ENCODE measurements at regions not wholly inside any gene's neighbourhood (a gene's known extent, or its start where the extent isn't known, plus 50 kb on each side); places are given as distances from the start of the nearest gene placed in this dataset.

DNA sequence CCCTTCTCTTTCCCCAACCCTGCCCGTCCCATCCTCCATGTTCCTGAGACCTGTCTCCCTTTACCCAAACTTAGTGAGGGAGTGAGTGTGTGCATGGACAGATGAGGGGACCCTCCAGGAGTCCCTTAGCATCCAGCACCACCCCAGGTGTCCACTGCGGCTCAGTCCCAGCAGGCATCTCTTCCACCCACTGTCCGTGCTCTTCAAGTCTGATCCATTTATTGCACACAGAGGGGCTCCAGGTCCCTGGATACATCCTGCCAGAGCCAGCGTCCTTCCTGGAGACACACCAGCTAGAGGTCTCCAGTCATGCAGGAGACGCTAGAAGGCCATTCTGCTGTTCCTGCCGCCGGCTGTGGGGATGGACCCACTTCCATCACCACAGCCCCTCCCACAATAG is 239.2 kb downstream of the ADGRD1 start:
- DNase-seq (no peak), ATAC-seq (ENCODE audit: insufficient read depth, low FRiP score) (no peak)
- WGBS, 2 donors, result 72 to 84% methylated on average over 7 of the region's 7 CpGs

DNA sequence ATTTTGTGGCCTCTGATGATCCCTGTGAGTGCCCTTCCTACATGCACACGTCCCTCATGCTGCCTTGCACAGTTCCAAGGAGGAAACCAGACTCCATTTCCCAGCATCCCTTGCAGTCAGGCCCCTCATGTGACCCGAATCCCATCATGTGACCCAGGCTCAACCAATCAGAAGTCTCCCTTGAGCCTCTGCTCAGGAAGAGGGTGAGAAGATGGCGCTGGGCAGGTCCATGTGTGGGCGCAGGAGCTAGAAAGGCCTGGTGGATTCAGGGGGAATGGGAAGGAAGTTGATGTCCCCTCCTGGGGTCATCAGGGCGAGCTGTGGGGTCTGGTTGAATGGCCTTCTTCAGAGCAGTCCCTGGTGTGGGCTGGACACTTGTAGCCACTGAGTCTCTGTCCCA is 240.5 kb downstream of the ADGRD1 start:
- Histone ChIP-seq H3K27ac (ENCODE audit: low read depth in 1 of 2, low read length in 1 of 2) (no peak overlapping the region), H3K9ac (ENCODE audit: insufficient read depth in 1 of 2, low read length in 2 of 2) (no peak overlapping the region), H3K27me3 (ENCODE audit: control insufficient read depth in 3 of 3, insufficient read depth in 3 of 3, low read length in 2 of 3) (peaks cover 0 to 2% (median 0%) of the 10 kb centered on the region in 3 donors), H3K36me3 (ENCODE audit: control insufficient read depth in 4 of 4, insufficient read depth in 4 of 4, low read length in 4 of 4) (no peaks in the 10 kb centered on the region), H3K4me3 (no peak overlapping the region), H3K4me1 (ENCODE audit: control insufficient read depth in 5 of 5, insufficient read depth in 5 of 5, low read length in 5 of 5) (no peaks in the 10 kb centered on the region), H3K9me3 (ENCODE audit: control insufficient read depth in 4 of 4, insufficient read depth in 3 of 4, low read length in 3 of 4) (peaks cover 0 to 8% (median 0%) of the 10 kb centered on the region in 4 donors)
- DNase-seq (no peak), ATAC-seq (ENCODE audit: insufficient read depth, low FRiP score) (no peak)
- TF ChIP-seq, protein P1, sequence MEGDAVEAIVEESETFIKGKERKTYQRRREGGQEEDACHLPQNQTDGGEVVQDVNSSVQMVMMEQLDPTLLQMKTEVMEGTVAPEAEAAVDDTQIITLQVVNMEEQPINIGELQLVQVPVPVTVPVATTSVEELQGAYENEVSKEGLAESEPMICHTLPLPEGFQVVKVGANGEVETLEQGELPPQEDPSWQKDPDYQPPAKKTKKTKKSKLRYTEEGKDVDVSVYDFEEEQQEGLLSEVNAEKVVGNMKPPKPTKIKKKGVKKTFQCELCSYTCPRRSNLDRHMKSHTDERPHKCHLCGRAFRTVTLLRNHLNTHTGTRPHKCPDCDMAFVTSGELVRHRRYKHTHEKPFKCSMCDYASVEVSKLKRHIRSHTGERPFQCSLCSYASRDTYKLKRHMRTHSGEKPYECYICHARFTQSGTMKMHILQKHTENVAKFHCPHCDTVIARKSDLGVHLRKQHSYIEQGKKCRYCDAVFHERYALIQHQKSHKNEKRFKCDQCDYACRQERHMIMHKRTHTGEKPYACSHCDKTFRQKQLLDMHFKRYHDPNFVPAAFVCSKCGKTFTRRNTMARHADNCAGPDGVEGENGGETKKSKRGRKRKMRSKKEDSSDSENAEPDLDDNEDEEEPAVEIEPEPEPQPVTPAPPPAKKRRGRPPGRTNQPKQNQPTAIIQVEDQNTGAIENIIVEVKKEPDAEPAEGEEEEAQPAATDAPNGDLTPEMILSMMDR (IDR thresholded peaks at IDR 0.05; ENCODE audit: control extremely low read depth, extremely low read depth), result no peak
- 87 to 89% methylated on average over 5 of the region's 5 CpGs for WGBS, 2 donors

More for the DNA sequence above, 239.2 kb downstream of the ADGRD1 start:
- Histone ChIP-seq H3K4me1 (ENCODE audit: control insufficient read depth in 5 of 5, insufficient read depth in 5 of 5, low read length in 5 of 5) (no peaks in the 10 kb centered on the region), H3K36me3 (ENCODE audit: control insufficient read depth in 4 of 4, insufficient read depth in 4 of 4, low read length in 4 of 4) (no peaks in the 10 kb centered on the region), H3K9me3 (ENCODE audit: control insufficient read depth in 4 of 4, insufficient read depth in 3 of 4, low read length in 3 of 4) (peaks cover 0 to 8% (median 0%) of the 10 kb centered on the region in 4 donors), H3K4me3 (no peak overlapping the region), H3K27me3 (ENCODE audit: control insufficient read depth in 3 of 3, insufficient read depth in 3 of 3, low read length in 2 of 3) (peaks cover 0 to 2% (median 0%) of the 10 kb centered on the region in 3 donors), H3K9ac (ENCODE audit: insufficient read depth in 1 of 2, low read length in 2 of 2) (no peak overlapping the region), H3K27ac (ENCODE audit: low read depth in 1 of 2, low read length in 1 of 2) (no peak overlapping the region)
- TF ChIP-seq, protein P1 (IDR thresholded peaks at IDR 0.05; ENCODE audit: control extremely low read depth, extremely low read depth), result no peak

DNA sequence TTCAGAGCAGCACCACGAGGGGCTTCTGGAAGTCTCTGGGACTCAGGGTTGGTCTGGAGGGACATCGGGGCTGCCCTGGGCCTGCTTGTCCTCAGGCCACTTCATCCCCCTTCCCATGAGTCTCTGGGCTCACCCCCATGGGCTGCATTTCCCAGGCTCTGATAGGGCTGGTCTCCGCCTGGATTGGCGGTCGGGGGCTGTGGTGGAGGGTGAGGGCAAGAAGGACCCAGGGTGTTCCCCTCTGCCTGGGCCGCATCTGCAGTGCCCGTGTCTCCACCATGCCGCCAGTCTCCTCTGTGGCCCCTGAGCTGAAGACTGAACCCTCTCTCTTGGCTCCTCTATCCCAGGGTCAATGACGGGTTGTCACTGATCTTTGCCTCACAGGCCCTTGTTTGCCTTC is 242.1 kb downstream of the ADGRD1 start:
- no peaks in the 10 kb centered on the region for H3K36me3 ChIP-seq (ENCODE audit: control insufficient read depth in 4 of 4, insufficient read depth in 4 of 4, low read length in 4 of 4)
- H3K4me3 ChIP-seq, result no peak overlapping the region
- H3K9me3 ChIP-seq (ENCODE audit: control insufficient read depth in 4 of 4, insufficient read depth in 3 of 4, low read length in 3 of 4), result peaks cover 0 to 8% (median 0%) of the 10 kb centered on the region in 4 donors
- no peaks in the 10 kb centered on the region for H3K4me1 ChIP-seq (ENCODE audit: control insufficient read depth in 5 of 5, insufficient read depth in 5 of 5, low read length in 5 of 5)
- 92 to 94% methylated on average over 9 of the region's 9 CpGs for WGBS, 2 donors
- no peak overlapping the region for H3K27ac ChIP-seq (ENCODE audit: low read depth in 1 of 2, low read length in 1 of 2)
- TF ChIP-seq, protein P1 (IDR thresholded peaks at IDR 0.05; ENCODE audit: control extremely low read depth, extremely low read depth), result no peak
- ATAC-seq (ENCODE audit: insufficient read depth, low FRiP score) (no peak), DNase-seq (no peak)
- H3K9ac ChIP-seq (ENCODE audit: insufficient read depth in 1 of 2, low read length in 2 of 2), result no peak overlapping the region
- H3K27me3 ChIP-seq (ENCODE audit: control insufficient read depth in 3 of 3, insufficient read depth in 3 of 3, low read length in 2 of 3), result peaks cover 0 to 2% (median 0%) of the 10 kb centered on the region in 3 donors

DNA sequence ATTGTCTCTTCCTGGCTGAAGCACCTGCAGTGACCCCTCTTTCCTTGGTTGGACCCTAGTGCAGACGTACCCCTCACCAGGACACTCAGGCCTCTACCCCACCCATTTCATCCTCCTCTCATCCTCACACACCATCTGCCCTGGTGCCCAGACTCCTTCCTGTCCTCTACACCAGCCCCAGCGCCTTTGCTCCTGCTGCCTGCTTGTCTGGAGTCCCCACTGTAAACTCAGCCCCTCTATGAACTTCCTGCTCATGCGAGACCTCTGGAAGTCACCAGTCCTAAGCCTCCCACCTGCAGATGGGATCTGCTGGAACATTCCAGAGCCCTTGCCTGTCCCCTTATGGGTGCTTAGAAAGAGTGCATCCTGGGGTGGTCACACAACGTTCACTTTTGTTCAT is 242.5 kb downstream of the ADGRD1 start:
- ATAC-seq (ENCODE audit: insufficient read depth, low FRiP score), result no peak
- Histone ChIP-seq H3K27ac (ENCODE audit: low read depth in 1 of 2, low read length in 1 of 2) (no peak overlapping the region), H3K9me3 (ENCODE audit: control insufficient read depth in 4 of 4, insufficient read depth in 3 of 4, low read length in 3 of 4) (peaks cover 0 to 8% (median 0%) of the 10 kb centered on the region in 4 donors), H3K9ac (ENCODE audit: insufficient read depth in 1 of 2, low read length in 2 of 2) (no peak overlapping the region), H3K36me3 (ENCODE audit: control insufficient read depth in 4 of 4, insufficient read depth in 4 of 4, low read length in 4 of 4) (no peaks in the 10 kb centered on the region), H3K4me3 (no peak overlapping the region), H3K27me3 (ENCODE audit: control insufficient read depth in 3 of 3, insufficient read depth in 3 of 3, low read length in 2 of 3) (peaks cover 0 to 2% (median 0%) of the 10 kb centered on the region in 3 donors), H3K4me1 (ENCODE audit: control insufficient read depth in 5 of 5, insufficient read depth in 5 of 5, low read length in 5 of 5) (no peaks in the 10 kb centered on the region)
- WGBS, 2 donors, result 74 to 88% methylated on average over 4 of the region's 4 CpGs
- no peak for DNase-seq
- TF ChIP-seq, protein P1 (IDR thresholded peaks at IDR 0.05; ENCODE audit: control extremely low read depth, extremely low read depth), result no peak
